Hepatocyte (in vitro differentiated cells): ENCODE measurements at regions not wholly inside any gene's neighbourhood (a gene's known extent, or its start where the extent isn't known, plus 50 kb on each side); places are given as distances from the start of the nearest gene placed in this dataset.

Source experiments
- DNase-seq: peaks from one replicate; pipeline ENCODE4 v3.0.0-alpha.2; 2016; ENCODE audit warnings: low spot score
- H2AFZ ChIP-seq: fragments of 200-600 bp; sonication (generic); 2 replicates; pipeline ENCODE4 v1.6.0; 2016; ENCODE audit warnings: antibody characterized with exemption, mild to moderate bottlenecking
- H3K27ac ChIP-seq: fragments of 200-600 bp; sonication (generic); 2 replicates; pipeline ENCODE4 v1.5.1; 2016; ENCODE audit warnings: mild to moderate bottlenecking
- H3K27me3 ChIP-seq: fragments of 200-600 bp; sonication (generic); 2 replicates; pipeline ENCODE4 v1.6.1; 2016
- H3K36me3 ChIP-seq: fragments of 200-600 bp; sonication (generic); replicated peaks from 2 replicates; pipeline ENCODE4 v1.5.1; 2016; ENCODE audit warnings: low read depth; ENCODE audit not compliant: insufficient read depth
- H3K4me1 ChIP-seq: fragments of 200-600 bp; sonication (generic); 2 replicates; pipeline ENCODE4 v1.5.1; 2016; ENCODE audit warnings: mild to moderate bottlenecking, moderate library complexity; ENCODE audit not compliant: insufficient read depth
- H3K4me2 ChIP-seq: fragments of 200-600 bp; sonication (generic); 2 replicates; pipeline ENCODE4 v1.6.0; 2016
- H3K4me3 ChIP-seq: fragments of 200-600 bp; sonication (generic); 2 replicates; pipeline ENCODE4 v1.5.1; 2016; ENCODE audit warnings: mild to moderate bottlenecking
- H3K79me2 ChIP-seq: fragments of 200-600 bp; sonication (generic); 2 replicates; pipeline ENCODE4 v1.6.0; 2017; ENCODE audit warnings: mild to moderate bottlenecking
- H3K9me2 ChIP-seq: fragments of 200-600 bp; sonication (generic); replicated peaks from 2 replicates; pipeline ENCODE4 v1.6.0; 2017; ENCODE audit warnings: mild to moderate bottlenecking; ENCODE audit not compliant: insufficient read depth
- H3K9me3 ChIP-seq: fragments of 200-600 bp; sonication (generic); 2 replicates; pipeline ENCODE4 v1.5.1; 2016; ENCODE audit warnings: low read depth, mild to moderate bottlenecking
- H4K20me1 ChIP-seq: fragments of 200-600 bp; sonication (generic); 2 replicates; pipeline ENCODE4 v1.6.0; 2016; ENCODE audit warnings: mild to moderate bottlenecking; ENCODE audit not compliant: insufficient read depth, poor library complexity, severe bottlenecking
- CTCF ChIP-seq: fragments of 200-600 bp; sonication (generic); IDR thresholded peaks from 2 replicates; pipeline ENCODE4 v1.5.1; 2016; ENCODE audit warnings: antibody characterized with exemption, mild to moderate bottlenecking; ENCODE audit not compliant: poor library complexity
- EZH2 ChIP-seq: fragments of 200-600 bp; sonication (generic); IDR thresholded peaks from 2 replicates; pipeline ENCODE4 v1.6.1; 2016; ENCODE audit warnings: antibody characterized with exemption, mild to moderate bottlenecking, borderline replicate concordance
- EZH2phosphoT487 ChIP-seq: fragments of 200-600 bp; sonication (generic); IDR thresholded peaks from one replicate; pipeline ENCODE4 v1.6.1; 2018; ENCODE audit warnings: antibody characterized with exemption, mild to moderate bottlenecking, low read depth, moderate library complexity; ENCODE audit not compliant: unreplicated experiment, severe bottlenecking
- WGBS: methylation state at CpG from one replicate; pipeline ENCODE4 v1.1.6; 2016; ENCODE audit warnings: low lambda C conversion rate; ENCODE audit errors: missing lambda C conversion rate; 5-methylcytosine and 5-hydroxymethylcytosine counted together

GRCh38 chr5:2581418-2581817 is 170.1 kb downstream of the IRX2 start:
- no peak for DNase-seq
- Histone ChIP-seq H3K4me3 (no peak overlapping the region), H3K79me2 (no peaks in the 10 kb centered on the region), H3K27ac (no peak overlapping the region), H3K27me3 (no peaks in the 10 kb centered on the region), H3K36me3 (no peaks in the 10 kb centered on the region), H4K20me1 (no peaks in the 10 kb centered on the region), H3K4me1 (no peaks in the 10 kb centered on the region), H3K9me2 (no peaks in the 10 kb centered on the region), H3K4me2 (no peak overlapping the region), H3K9me3 (no peaks in the 10 kb centered on the region), H2AFZ (no peak overlapping the region)
- WGBS, result 82% methylated on average over 5 of the region's 5 CpGs
- TF ChIP-seq CTCF (no peak), EZH2phosphoT487 (no peak), EZH2 (no peak)

GRCh38 chr5:2579126-2579525 is 172.4 kb downstream of the IRX2 start:
- Histone ChIP-seq H4K20me1 (no peaks in the 10 kb centered on the region), H3K9me2 (no peaks in the 10 kb centered on the region), H3K4me1 (no peaks in the 10 kb centered on the region), H3K4me3 (no peak overlapping the region), H3K27me3 (no peaks in the 10 kb centered on the region), H3K4me2 (no peak overlapping the region), H2AFZ (no peak overlapping the region), H3K36me3 (no peaks in the 10 kb centered on the region), H3K79me2 (no peaks in the 10 kb centered on the region), H3K27ac (no peak overlapping the region), H3K9me3 (no peaks in the 10 kb centered on the region)
- WGBS, result 51% methylated on average over 5 of the region's 5 CpGs
- peak; percentile 18 for DNase-seq
- no peak for TF ChIP-seq EZH2phosphoT487
- no peak for TF ChIP-seq CTCF
- TF ChIP-seq EZH2, result no peak

GRCh38 chr5:2577312-2578036 is 174.0 kb downstream of the IRX2 start:
- TF ChIP-seq EZH2 (no peak), CTCF (no peak), EZH2phosphoT487 (no peak)
- Histone ChIP-seq H3K4me2 (no peak overlapping the region), H3K9me2 (no peaks in the 10 kb centered on the region), H3K27ac (no peak overlapping the region), H3K79me2 (no peaks in the 10 kb centered on the region), H3K27me3 (no peaks in the 10 kb centered on the region), H3K36me3 (no peaks in the 10 kb centered on the region), H3K4me3 (no peak overlapping the region), H2AFZ (no peak overlapping the region), H4K20me1 (no peaks in the 10 kb centered on the region), H3K9me3 (no peaks in the 10 kb centered on the region), H3K4me1 (no peaks in the 10 kb centered on the region)
- DNase-seq, result no peak
- 87% methylated on average over 12 of the region's 12 CpGs for WGBS
